Mesodermal cell (in vitro differentiated cells): ENCODE measurements at regions not wholly inside any gene's neighbourhood (a gene's known extent, or its start where the extent isn't known, plus 50 kb on each side); places are given as distances from the start of the nearest gene placed in this dataset.

Experiments used
- H3K27ac ChIP-seq: 2 replicates; pipeline ENCODE4 v1.7.0; 2013; ENCODE audit warnings: mild to moderate bottlenecking, low read depth, low read length, moderate library complexity; ENCODE audit not compliant: severe bottlenecking
- H3K36me3 ChIP-seq: 2 replicates; pipeline ENCODE4 v1.7.1; 2013; ENCODE audit warnings: mild to moderate bottlenecking, low read length, moderate library complexity; ENCODE audit not compliant: control insufficient read depth, insufficient read depth
- H3K4me1 ChIP-seq: one replicate; pipeline ENCODE4 v1.7.1; 2013; ENCODE audit warnings: mild to moderate bottlenecking, low read length; ENCODE audit not compliant: insufficient read depth, control insufficient read depth, poor library complexity, severe bottlenecking
- H3K4me3 ChIP-seq: 2 replicates; pipeline ENCODE4 v1.7.0; 2013; ENCODE audit warnings: low read length, control low read depth, mild to moderate bottlenecking; ENCODE audit not compliant: insufficient read depth, poor library complexity, severe bottlenecking; ENCODE audit errors: extremely low read depth
- H3K9me3 ChIP-seq: 2 replicates; pipeline ENCODE4 v1.7.1; 2013; ENCODE audit warnings: mild to moderate bottlenecking, low read length, moderate library complexity; ENCODE audit not compliant: control insufficient read depth
- WGBS, 2 experiments: methylation state at CpG; one replicate each; pipeline ENCODE4 v1.1.5; 2013; ENCODE audit warnings: missing lambda C conversion rate in 2 of 2; ENCODE audit not compliant: insufficient coverage in 2 of 2; 5-methylcytosine and 5-hydroxymethylcytosine counted together

DNA sequence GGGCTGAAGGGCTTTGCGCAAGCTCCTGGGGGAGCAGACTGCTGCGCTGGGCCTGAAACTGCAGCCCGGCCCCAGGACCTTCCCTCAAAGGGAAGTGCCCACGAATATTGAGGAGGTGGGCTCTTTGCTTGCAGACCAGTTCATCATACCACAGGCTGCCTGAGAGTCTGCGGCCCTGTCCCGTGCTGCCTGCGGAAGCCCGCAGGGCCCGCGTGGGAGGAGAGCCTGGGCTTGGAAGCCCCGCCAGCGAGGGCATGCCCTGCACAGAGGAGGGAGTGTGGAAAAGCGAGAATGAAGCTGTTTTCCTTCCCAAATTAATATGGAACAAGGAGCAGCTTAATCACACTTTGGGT is 83.6 kb upstream of the MKI67 start:
- no peaks in the 10 kb centered on the region for H3K36me3 ChIP-seq
- 95% methylated on average over 7 to 13 of the region's 13 CpGs for WGBS, 2 experiments
- H3K4me3 ChIP-seq, result peak overlapping the region; percentile 58
- H3K9me3 ChIP-seq, result no peaks in the 10 kb centered on the region
- no peak overlapping the region for H3K27ac ChIP-seq
- no peaks in the 10 kb centered on the region for H3K4me1 ChIP-seq

DNA sequence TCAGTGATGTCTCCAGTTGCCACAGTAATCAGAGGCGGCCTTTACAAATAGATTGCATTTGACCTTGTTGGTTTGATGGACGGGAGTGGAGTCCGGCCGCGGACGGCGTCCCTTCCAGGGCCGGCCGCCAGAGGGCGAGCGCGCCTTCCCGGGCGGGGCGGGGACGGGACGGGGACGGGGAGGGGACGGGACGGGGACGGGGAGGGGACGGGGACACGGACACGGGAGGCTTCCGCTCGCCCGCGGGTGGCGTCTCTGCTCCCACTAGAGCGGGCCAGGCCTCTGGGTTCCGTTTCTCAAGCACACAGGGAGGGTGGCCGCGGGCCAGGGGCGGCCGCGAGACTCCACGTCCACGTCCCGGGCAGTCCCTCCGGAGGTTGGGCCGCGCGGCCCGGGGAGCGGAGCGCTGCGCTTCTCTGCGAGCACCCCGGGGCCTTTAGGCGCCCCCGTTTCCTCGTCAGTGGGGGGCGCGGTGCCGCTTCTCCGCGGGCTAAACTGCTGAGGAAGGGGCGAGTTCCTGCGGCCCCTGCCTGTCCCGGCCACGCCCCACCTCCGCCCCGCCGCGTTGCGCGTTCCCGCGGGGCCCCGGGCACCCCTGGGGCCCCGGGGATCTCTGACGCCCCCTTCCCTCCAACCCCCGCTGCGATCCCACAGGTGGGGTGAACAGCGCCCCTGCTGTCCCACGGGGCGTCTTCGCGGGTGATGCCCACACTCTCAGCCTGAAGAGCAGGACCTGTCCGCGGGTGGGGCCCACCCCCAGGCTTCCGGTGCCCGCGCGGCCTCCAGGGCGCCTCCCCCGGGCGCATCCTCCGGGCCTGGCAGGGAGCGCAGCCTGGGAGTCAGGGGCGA is 84.2 kb upstream of the MKI67 start:
- H3K4me3 ChIP-seq, result peak overlapping the region; percentile 58
- no peak overlapping the region for H3K27ac ChIP-seq
- 7 to 11% methylated on average over 47 to 72 of the region's 91 CpGs for WGBS, 2 experiments
- no peaks in the 10 kb centered on the region for H3K36me3 ChIP-seq
- H3K9me3 ChIP-seq, result no peaks in the 10 kb centered on the region
- H3K4me1 ChIP-seq, result no peaks in the 10 kb centered on the region

DNA sequence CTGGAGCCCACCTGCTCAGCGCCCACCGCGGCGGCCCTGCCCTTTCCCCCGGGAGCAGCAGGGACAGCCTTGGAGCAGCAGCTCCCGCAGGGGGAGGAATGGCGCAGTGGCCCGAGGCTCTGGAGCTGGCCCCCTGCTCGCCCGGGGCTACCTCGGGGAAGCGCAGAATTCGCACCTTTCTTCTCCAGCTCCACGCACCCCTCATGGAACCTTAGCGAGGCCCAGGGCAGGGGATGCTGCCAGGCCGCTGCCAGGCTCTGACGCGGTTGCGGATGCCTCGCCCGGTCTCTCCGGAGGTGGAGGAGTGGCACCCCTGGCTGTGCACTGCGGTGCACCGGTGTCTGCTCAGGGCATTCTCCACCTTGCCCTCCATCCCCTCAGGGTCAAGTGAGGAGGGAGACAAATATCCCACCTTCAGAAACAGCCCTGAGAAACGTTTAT is 84.9 kb upstream of the MKI67 start:
- Histone ChIP-seq H3K27ac (no peak overlapping the region), H3K4me1 (no peaks in the 10 kb centered on the region), H3K36me3 (no peaks in the 10 kb centered on the region), H3K4me3 (peak overlapping the region; percentile 58), H3K9me3 (no peaks in the 10 kb centered on the region)
- 43 to 81% methylated on average over 13 to 20 of the region's 25 CpGs for WGBS, 2 experiments

DNA sequence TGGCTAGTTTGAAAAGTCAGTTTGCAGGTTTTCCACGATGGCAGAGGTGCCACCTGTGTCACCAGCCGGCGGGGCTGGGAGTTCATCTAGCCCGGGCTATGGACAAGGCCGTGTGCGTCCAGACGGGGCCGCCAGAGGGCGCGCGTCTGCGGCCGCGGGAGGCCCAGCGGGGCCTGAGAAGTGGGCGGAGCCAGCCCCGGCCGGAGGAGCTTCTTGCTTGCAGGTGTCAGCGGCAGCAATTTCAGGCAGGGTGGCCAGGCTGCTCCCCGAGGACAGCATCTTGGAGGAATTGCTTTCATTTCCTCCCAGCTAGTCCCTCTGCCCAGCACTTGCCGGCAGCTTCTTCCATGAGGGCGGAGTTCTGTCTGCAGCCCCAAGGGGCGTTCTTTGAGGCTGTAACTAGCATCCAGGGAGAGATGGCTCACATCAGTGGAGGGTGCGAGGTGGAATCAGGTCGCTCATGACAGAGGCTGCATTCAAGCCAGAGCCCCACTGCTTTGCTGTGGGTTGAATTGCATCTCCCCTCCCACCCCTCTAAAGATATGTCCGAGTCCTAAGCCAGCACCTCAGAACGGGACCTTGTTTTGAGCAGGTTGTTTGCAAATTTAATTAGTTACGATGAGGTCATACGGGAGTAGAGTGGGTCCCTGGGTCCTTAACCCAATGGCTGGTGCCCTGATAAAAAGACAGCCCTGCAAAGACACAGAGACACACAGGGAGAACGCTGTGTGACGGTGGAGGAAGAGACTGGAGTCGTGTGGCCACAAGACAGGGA is 85.9 kb upstream of the MKI67 start:
- H3K4me3 ChIP-seq, result no peak overlapping the region
- WGBS, 2 experiments, result 23 to 31% methylated on average over 25 to 29 of the region's 32 CpGs
- no peaks in the 10 kb centered on the region for H3K4me1 ChIP-seq
- H3K27ac ChIP-seq, result no peak overlapping the region
- H3K9me3 ChIP-seq, result no peaks in the 10 kb centered on the region
- no peaks in the 10 kb centered on the region for H3K36me3 ChIP-seq

DNA sequence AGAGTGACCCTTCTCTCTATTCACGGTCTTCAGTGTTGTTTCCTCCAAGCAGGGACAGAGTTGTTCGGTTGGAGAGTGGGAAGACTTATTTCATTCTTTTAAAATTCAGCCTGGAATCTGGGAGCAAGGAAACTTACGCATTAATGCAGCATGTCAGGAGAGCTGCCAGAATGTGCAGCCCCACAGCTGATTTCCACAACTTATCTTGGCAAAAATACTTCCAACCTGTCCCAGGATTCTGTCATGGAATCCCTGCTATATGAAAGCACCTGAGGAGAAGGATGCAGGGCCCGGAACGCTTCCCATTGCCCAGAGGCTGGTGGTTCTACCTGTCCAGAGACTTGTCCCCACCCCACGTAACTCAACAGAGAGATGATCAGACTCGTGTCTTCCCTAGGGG is 86.9 kb upstream of the MKI67 start:
- WGBS, 2 experiments, result 88 to 89% methylated on average over 6 to 7 of the region's 7 CpGs
- Histone ChIP-seq H3K27ac (no peak overlapping the region), H3K36me3 (no peaks in the 10 kb centered on the region)

DNA sequence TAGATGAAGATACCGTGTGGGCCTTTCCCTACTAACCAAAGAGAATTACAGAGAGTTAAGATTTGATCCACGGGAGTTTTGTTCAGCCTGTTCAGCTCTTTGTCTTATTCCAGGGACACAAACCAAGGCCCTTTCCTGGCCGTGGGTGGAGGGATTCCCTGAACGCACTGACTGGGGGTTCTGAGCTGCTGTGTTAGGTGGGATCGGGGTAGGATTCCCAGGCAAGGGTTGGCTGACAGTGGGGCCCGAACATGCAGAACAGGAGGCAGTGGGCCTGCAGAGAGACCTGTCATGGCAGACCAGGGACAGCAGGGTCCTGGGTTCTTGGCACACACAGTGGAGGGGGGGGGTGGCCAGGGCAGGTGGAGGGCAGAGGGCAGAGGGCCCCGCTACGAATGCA is 89.5 kb upstream of the MKI67 start:
- Histone ChIP-seq H3K4me1 (no peaks in the 10 kb centered on the region), H3K36me3 (no peaks in the 10 kb centered on the region), H3K4me3 (no peak overlapping the region), H3K27ac (no peak overlapping the region), H3K9me3 (no peaks in the 10 kb centered on the region)
- WGBS, 2 experiments, result 93 to 97% methylated on average over 6 to 7 of the region's 8 CpGs

More for the DNA sequence above, 86.9 kb upstream of the MKI67 start:
- Histone ChIP-seq H3K4me1 (no peaks in the 10 kb centered on the region), H3K9me3 (no peaks in the 10 kb centered on the region), H3K4me3 (no peak overlapping the region)

DNA sequence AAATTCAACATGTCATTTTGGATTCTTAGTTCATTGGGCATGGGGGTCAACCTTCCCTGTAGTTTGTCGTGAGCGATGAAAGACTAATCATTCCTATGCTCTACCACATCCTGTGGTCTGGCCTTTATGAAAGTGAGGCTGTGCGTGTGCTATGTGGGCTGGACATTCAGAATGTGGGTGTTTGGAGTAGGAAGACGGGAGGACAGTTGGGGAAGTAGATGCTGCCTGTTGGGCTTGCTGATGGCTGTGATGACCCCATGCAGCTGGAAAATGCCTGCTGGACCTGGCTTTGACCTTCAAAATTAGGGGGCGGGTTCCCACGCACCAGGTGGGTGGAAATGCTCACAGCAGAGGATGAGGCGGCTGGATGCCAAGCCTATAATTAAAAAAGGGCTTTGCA is 90.9 kb upstream of the MKI67 start:
- 95 to 96% methylated on average over 2 to 5 of the region's 7 CpGs for WGBS, 2 experiments
- Histone ChIP-seq H3K9me3 (no peaks in the 10 kb centered on the region), H3K36me3 (no peaks in the 10 kb centered on the region), H3K4me3 (no peak overlapping the region), H3K4me1 (no peaks in the 10 kb centered on the region), H3K27ac (no peak overlapping the region)

DNA sequence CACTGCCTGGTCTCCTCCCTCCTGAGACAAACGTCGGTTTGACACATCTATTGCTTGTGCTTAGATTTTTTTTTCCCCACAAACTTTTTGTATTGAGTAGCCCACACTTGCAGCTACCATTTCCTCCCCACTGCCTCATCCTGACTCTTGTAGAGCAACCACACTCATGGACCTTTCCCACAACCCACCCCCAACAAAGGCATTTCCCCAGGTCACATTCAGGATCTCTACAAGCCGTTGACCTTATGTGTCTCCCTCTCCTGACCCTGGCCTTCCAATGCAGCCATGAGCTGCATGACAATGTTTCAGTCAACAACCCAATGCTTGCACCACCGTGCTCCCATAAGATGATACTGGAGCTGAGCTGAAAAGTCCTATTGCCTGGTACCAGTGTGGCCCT is 91.9 kb upstream of the MKI67 start:
- Histone ChIP-seq H3K27ac (no peak overlapping the region), H3K9me3 (no peaks in the 10 kb centered on the region), H3K4me3 (no peak overlapping the region), H3K4me1 (no peaks in the 10 kb centered on the region), H3K36me3 (no peaks in the 10 kb centered on the region)
- WGBS, 2 experiments, result 79 to 97% methylated on average over 4 of the region's 4 CpGs

DNA sequence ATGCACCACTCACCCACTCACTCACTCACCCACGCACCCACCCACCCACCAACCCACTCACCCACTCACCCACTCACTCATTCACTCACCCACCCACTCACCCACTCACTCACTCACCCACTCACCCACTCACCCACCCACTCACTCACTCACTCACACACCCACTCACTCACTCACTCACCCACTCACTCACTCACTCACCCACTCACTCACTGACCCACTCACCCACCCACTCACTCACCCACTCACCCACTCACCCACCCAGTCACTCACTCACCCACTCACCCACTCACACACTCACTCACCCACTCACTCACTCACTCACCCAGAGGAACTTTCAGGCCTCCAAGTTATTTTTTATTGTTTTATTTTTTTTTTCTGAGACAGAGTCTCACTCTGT is 93.1 kb upstream of the MKI67 start:
- Histone ChIP-seq H3K9me3 (no peaks in the 10 kb centered on the region), H3K27ac (no peak overlapping the region), H3K4me3 (no peak overlapping the region), H3K4me1 (no peaks in the 10 kb centered on the region), H3K36me3 (no peaks in the 10 kb centered on the region)
- no CpG with 5 or more reads among the region's 1 CpG for WGBS, 2 experiments

DNA sequence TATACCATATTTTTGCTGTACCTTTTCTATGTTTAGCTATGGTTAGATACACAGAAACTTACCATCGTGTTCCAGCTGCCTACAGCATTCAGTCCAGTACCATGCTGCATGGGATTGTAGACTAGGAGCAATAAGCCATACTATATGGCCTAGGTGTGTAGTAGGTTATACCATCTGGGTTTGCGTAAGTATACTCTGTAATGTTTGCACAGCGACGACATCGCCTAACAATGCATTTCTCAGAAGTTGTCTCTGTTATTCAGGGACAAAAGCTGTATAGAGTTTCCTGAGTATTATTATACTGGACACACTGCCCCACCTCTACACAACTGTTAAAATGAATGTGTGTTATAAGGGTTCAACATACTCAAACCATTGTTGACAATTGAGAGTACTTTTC is 93.8 kb upstream of the MKI67 start:
- no peak overlapping the region for H3K27ac ChIP-seq
- H3K4me1 ChIP-seq, result no peaks in the 10 kb centered on the region
- WGBS, 2 experiments, result no CpG with 5 or more reads among the region's 5 CpGs
- no peaks in the 10 kb centered on the region for H3K9me3 ChIP-seq
- no peaks in the 10 kb centered on the region for H3K36me3 ChIP-seq
- no peak overlapping the region for H3K4me3 ChIP-seq

DNA sequence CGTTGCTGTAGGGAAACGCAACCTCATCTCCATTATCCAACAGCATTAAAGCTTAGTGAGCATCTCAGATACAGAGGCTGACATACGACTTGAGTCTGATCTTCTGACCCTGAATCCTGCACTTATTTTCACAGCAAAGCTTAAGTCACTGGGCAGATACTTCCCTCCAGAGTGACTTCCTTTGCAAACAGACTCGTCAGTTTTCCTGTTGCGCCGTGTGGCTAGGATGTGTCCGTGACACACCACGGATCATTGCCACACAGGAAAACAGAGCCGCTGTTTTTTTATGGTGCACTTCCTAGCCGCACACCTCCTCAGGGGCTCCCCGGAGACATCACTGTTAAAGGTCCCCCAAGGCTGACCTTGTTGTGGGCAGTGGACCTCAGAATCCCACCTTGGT is 94.9 kb upstream of the MKI67 start:
- no peaks in the 10 kb centered on the region for H3K36me3 ChIP-seq
- no peak overlapping the region for H3K27ac ChIP-seq
- 85 to 90% methylated on average over 11 of the region's 11 CpGs for WGBS, 2 experiments
- H3K4me3 ChIP-seq, result no peak overlapping the region
- H3K9me3 ChIP-seq, result no peaks in the 10 kb centered on the region
- no peaks in the 10 kb centered on the region for H3K4me1 ChIP-seq
